Lung (tissue), 11 donors: ENCODE measurements at regions not wholly inside any gene's neighbourhood (a gene's known extent, or its start where the extent isn't known, plus 50 kb on each side); places are given as distances from the start of the nearest gene placed in this dataset.

Experiments
- ATAC-seq: fragments of 200-7000 bp; cut with Tn5 transposase; one replicate; pipeline ENCODE4 v1.9.1; 2020; ENCODE audit warnings: moderate number of reproducible peaks; ENCODE audit not compliant: insufficient read depth, low FRiP score
- DNase-seq, 3 donors: peaks; one replicate each; pipeline ENCODE4 v3.0.0-alpha.2; 2013 to 2017
- H3K27ac ChIP-seq, 2 donors: one replicate each; pipeline ENCODE4 v1.5.1; 2013; ENCODE audit warnings: mild to moderate bottlenecking in 2 of 2, moderate library complexity in 2 of 2, control low read depth in 1 of 2, inconsistent platforms in 1 of 2, low read depth in 1 of 2, low read length in 1 of 2
- H3K27me3 ChIP-seq, 3 donors: one replicate each; pipeline ENCODE4 v1.5.1; 2013; ENCODE audit warnings: low read length in 2 of 3; ENCODE audit not compliant: control insufficient read depth in 3 of 3, insufficient read depth in 3 of 3
- H3K36me3 ChIP-seq, 4 donors: one replicate each; pipeline ENCODE4 v1.5.1; 2013; ENCODE audit warnings: low read length in 4 of 4, mild to moderate bottlenecking in 1 of 4, moderate library complexity in 1 of 4; ENCODE audit not compliant: control insufficient read depth in 4 of 4, insufficient read depth in 4 of 4
- H3K4me1 ChIP-seq, 5 donors: one replicate each; pipeline ENCODE4 v1.5.1; 2013; ENCODE audit warnings: low read length in 5 of 5, mild to moderate bottlenecking in 2 of 5, moderate library complexity in 1 of 5; ENCODE audit not compliant: control insufficient read depth in 5 of 5, insufficient read depth in 5 of 5
- H3K4me3 ChIP-seq: one replicate; pipeline ENCODE4 v1.5.1; 2013; ENCODE audit warnings: mild to moderate bottlenecking, control low read depth, moderate library complexity
- H3K9ac ChIP-seq, 2 donors: one replicate each; pipeline ENCODE4 v1.5.1; 2013; ENCODE audit warnings: low read length in 2 of 2, control low read depth in 1 of 2; ENCODE audit not compliant: insufficient read depth in 1 of 2
- H3K9me3 ChIP-seq, 4 donors: one replicate each; pipeline ENCODE4 v1.5.1; 2013; ENCODE audit warnings: low read length in 3 of 4, mild to moderate bottlenecking in 1 of 4, moderate library complexity in 1 of 4; ENCODE audit not compliant: control insufficient read depth in 4 of 4, insufficient read depth in 3 of 4
- WGBS, 2 donors: extraction: QIAGEN DNeasy Blood & Tissue Kit; methylation state at CpG; one replicate each; pipeline ENCODE4 v1.1.7; 2013; 5-methylcytosine and 5-hydroxymethylcytosine counted together
- TF ChIP-seq, protein P1 (sequence below): IDR thresholded peaks from 2 replicates; pipeline ENCODE4 v1.5.1; 2012; ENCODE audit warnings: mild to moderate bottlenecking; ENCODE audit errors: control extremely low read depth, extremely low read depth
- donor health status: control.
- donor health status: control.
- donor health status: Bipolar disorder and iron deficiency.
- donor health status: healthy.
- donor health status: DM: yes; HTN: yes; CAD: no.

DNA sequence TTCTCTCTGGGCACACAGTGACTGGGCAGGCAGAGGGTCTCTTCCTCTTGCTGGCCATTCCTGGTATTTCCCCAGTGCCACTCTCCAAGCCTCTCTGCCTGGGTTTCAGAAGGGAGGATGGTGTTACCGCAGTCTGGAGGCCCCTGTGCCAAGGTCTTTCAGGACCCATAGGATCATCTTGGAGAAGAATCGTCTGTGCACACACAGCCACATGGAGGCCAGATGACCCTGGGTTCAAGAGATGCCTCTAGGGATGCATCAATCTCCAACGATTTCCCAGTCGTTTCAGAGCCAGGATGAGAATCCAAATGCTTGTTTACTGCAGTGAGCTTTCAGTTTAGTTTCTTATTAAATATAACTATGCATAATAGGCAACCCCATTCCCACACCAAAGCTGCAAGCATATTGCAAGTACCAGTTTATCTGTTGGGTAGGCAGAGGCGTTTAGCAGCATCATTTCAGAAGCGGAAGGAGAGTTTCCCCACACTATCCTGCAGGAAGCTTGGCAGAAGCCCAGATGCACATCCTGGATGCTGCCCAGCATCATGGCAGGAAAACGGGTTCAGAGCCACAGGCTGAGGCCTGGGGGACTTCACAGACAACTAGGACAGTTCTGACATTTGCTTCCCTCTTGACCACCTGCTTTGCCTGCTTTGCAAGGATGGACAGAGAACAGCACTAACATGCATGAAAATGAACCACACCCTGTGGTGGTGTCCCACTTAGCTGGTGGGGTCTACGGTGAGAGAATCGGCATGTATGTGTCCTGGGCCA is 134.7 kb upstream of the FAM20C start:
- peaks cover 0 to 34% (median 0%) of the 10 kb centered on the region in 3 donors for H3K27me3 ChIP-seq
- ATAC-seq (no peak), DNase-seq (peak in 1 of 3 donors; percentile 40)
- no peaks in the 10 kb centered on the region for H3K36me3 ChIP-seq
- H3K9me3 ChIP-seq = no peaks in the 10 kb centered on the region
- no peak overlapping the region for H3K27ac ChIP-seq
- peaks cover 0 to 6% (median 0%) of the 10 kb centered on the region in 5 donors for H3K4me1 ChIP-seq
- no peak overlapping the region for H3K9ac ChIP-seq
- TF ChIP-seq, protein P1, sequence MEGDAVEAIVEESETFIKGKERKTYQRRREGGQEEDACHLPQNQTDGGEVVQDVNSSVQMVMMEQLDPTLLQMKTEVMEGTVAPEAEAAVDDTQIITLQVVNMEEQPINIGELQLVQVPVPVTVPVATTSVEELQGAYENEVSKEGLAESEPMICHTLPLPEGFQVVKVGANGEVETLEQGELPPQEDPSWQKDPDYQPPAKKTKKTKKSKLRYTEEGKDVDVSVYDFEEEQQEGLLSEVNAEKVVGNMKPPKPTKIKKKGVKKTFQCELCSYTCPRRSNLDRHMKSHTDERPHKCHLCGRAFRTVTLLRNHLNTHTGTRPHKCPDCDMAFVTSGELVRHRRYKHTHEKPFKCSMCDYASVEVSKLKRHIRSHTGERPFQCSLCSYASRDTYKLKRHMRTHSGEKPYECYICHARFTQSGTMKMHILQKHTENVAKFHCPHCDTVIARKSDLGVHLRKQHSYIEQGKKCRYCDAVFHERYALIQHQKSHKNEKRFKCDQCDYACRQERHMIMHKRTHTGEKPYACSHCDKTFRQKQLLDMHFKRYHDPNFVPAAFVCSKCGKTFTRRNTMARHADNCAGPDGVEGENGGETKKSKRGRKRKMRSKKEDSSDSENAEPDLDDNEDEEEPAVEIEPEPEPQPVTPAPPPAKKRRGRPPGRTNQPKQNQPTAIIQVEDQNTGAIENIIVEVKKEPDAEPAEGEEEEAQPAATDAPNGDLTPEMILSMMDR = no peak
- WGBS, 2 donors = 66% methylated on average over 9 of the region's 9 CpGs
- H3K4me3 ChIP-seq = no peak overlapping the region

DNA sequence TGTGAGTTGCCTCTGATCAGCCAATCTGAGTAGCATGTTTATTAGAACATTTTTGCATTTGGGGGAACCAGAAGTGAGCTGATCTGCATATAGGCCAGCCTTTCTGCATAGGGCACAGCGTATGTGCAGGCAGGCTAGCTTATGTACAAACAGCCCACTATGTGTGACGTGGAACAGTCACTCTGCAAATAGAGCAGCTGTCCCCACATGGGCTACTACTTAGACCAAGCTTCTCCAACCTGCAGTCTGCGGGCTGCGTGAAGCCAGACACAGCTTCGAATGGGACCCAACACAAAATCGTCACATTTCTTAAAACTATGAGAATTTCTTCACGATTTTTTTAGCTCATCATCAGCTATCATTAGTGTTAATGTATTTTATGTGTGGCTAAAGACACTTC is 134.1 kb upstream of the FAM20C start:
- WGBS, 2 donors = 89 to 94% methylated on average over 7 of the region's 7 CpGs
- H3K9me3 ChIP-seq = no peaks in the 10 kb centered on the region
- TF ChIP-seq, protein P1 = no peak
- DNase-seq = no peak
- no peak overlapping the region for H3K27ac ChIP-seq
- peaks cover 0 to 34% (median 0%) of the 10 kb centered on the region in 3 donors for H3K27me3 ChIP-seq
- H3K36me3 ChIP-seq = no peaks in the 10 kb centered on the region
- H3K4me3 ChIP-seq = no peak overlapping the region
- peaks cover 0 to 6% (median 0%) of the 10 kb centered on the region in 5 donors for H3K4me1 ChIP-seq
- no peak for ATAC-seq
- H3K9ac ChIP-seq = no peak overlapping the region

DNA sequence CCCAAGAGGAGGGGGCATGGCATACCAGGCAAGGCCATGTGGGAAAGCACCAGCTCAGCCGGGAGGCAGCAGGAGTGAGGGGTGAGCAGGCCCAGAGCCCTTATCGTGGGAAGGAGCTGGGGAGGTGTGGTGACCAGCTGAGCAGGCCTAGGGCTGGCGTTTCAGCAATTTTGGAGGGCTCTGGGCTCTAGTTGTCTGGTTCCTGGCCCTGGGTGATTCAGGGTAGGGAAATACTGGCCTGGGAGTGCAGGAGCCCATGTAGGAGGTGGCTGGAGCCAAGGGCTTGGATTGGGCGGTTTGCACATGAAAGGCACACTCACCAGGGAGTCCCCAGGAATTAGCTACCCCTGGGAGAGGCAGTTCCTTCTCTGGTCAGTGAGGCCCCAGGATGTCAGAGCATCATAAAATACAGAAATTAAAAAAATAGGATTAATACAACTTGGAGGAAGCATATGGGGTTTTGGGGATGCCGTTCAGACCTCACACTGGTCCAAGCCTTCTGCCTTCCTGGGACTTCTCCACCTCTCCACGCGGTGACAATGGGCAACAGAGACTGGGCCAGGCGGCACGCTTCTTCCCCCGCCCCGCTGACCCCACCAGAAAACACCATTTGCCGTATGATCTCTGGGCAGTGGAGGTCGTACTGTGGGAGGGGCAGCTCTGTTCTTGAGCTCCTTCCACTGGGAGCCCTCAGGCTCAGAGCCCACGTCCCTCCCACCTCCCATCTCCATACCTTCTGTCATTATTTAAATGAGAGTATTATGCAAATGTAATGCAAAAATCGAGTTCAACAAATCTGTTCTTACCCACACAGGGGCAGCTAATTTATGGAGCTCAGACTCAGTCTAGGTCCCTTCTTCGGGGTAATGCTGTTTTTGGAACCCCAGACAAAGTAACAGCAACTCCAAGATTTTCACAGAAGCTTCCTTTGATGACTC is 133.0 kb upstream of the FAM20C start:
- DNase-seq (no peak), ATAC-seq (no peak)
- no peak overlapping the region for H3K9ac ChIP-seq
- no peak overlapping the region for H3K4me3 ChIP-seq
- no peak overlapping the region for H3K27ac ChIP-seq
- TF ChIP-seq, protein P1 = no peak
- peaks cover 0 to 5% (median 0%) of the 10 kb centered on the region in 5 donors for H3K4me1 ChIP-seq
- peaks cover 0 to 34% (median 0%) of the 10 kb centered on the region in 3 donors for H3K27me3 ChIP-seq
- H3K9me3 ChIP-seq = no peaks in the 10 kb centered on the region
- H3K36me3 ChIP-seq = no peaks in the 10 kb centered on the region
- WGBS, 2 donors = 77 to 79% methylated on average over 16 of the region's 16 CpGs
